GM23338 (cell line): ENCODE measurements at regions not wholly inside any gene's neighbourhood (a gene's known extent, or its start where the extent isn't known, plus 50 kb on each side); places are given as distances from the start of the nearest gene placed in this dataset.

Experiments used
- ATAC-seq: fragments of 200-7000 bp; cut with Tn5 transposase; 3 replicates; pipeline ENCODE4 v1.9.1; 2020
- DNase-seq: peaks from one replicate; pipeline ENCODE4 v3.0.0-alpha.2; 2015; ENCODE audit warnings: low spot score
- H2AFZ ChIP-seq: fragments of 200-600 bp; sonication (generic); 2 replicates; pipeline ENCODE4 v1.8.0; 2016; ENCODE audit warnings: antibody characterized with exemption, mild to moderate bottlenecking, moderate library complexity
- H3F3A ChIP-seq: fragments of 200-600 bp; sonication (generic); replicated peaks from 2 replicates; pipeline ENCODE4 v1.8.0; 2017; ENCODE audit warnings: antibody characterized with exemption, mixed run types, low read depth
- H3K27ac ChIP-seq: fragments of 200-600 bp; sonication (generic); 2 replicates; pipeline ENCODE4 v1.6.1; 2016; ENCODE audit warnings: low read depth
- H3K27me3 ChIP-seq: fragments of 200-600 bp; sonication (generic); 2 replicates; pipeline ENCODE4 v1.8.0; 2016; ENCODE audit warnings: mild to moderate bottlenecking, mixed run types, moderate library complexity; ENCODE audit not compliant: insufficient read depth
- H3K36me3 ChIP-seq: fragments of 200-600 bp; sonication (generic); 2 replicates; pipeline ENCODE4 v1.8.0; 2016; ENCODE audit warnings: mild to moderate bottlenecking; ENCODE audit not compliant: insufficient read depth
- H3K4me1 ChIP-seq: fragments of 200-600 bp; sonication (generic); 2 replicates; pipeline ENCODE4 v1.8.0; 2016; ENCODE audit warnings: mild to moderate bottlenecking, moderate library complexity; ENCODE audit not compliant: insufficient read depth
- H3K4me2 ChIP-seq: fragments of 200-600 bp; sonication (generic); 2 replicates; pipeline ENCODE4 v1.7.1; 2017; ENCODE audit warnings: mixed run types
- H3K4me3 ChIP-seq: fragments of 200-600 bp; sonication (generic); 2 replicates; pipeline ENCODE4 v1.6.1; 2016; ENCODE audit warnings: mixed run types
- H3K79me2 ChIP-seq: fragments of 200-600 bp; sonication (generic); replicated peaks from 2 replicates; pipeline ENCODE4 v1.8.0; 2017; ENCODE audit warnings: mild to moderate bottlenecking; ENCODE audit not compliant: insufficient read depth
- H3K9me2 ChIP-seq: fragments of 200-600 bp; sonication (generic); 2 replicates; pipeline ENCODE4 v1.8.0; 2017; ENCODE audit not compliant: insufficient read depth
- H4K20me1 ChIP-seq: fragments of 200-600 bp; sonication (generic); replicated peaks from 2 replicates; pipeline ENCODE4 v1.8.0; 2017; ENCODE audit warnings: mild to moderate bottlenecking; ENCODE audit not compliant: insufficient read depth
- H3K27ac Mint-ChIP-seq: 2 replicates; pipeline ENCODE4 v1.8.0; 2020; ENCODE audit warnings: inconsistent platforms, mild to moderate bottlenecking, moderate library complexity, mixed read lengths
- H3K27me3 Mint-ChIP-seq: 3 replicates; pipeline ENCODE4 v1.8.0; 2022; ENCODE audit warnings: low read depth, mild to moderate bottlenecking, moderate library complexity, mixed read lengths, inconsistent platforms; ENCODE audit not compliant: insufficient read depth, poor library complexity
- H3K36me3 Mint-ChIP-seq: 3 replicates; pipeline ENCODE4 v1.8.0; 2021; ENCODE audit warnings: low read depth, mild to moderate bottlenecking, inconsistent platforms, moderate library complexity, mixed read lengths
- H3K4me1 Mint-ChIP-seq: 3 replicates; pipeline ENCODE4 v1.8.0; 2020; ENCODE audit warnings: mild to moderate bottlenecking, inconsistent platforms, mixed read lengths
- H3K4me3 Mint-ChIP-seq: 3 replicates; pipeline ENCODE4 v1.8.0; 2021; ENCODE audit warnings: moderate library complexity, mild to moderate bottlenecking, inconsistent platforms, mixed read lengths
- H3K9me3 Mint-ChIP-seq: 3 replicates; pipeline ENCODE4 v1.8.0; 2020; ENCODE audit warnings: moderate library complexity, mild to moderate bottlenecking, inconsistent platforms, mixed read lengths
- CTCF ChIP-seq, 2 experiments: fragments of 200-600 bp in 1 of 2; sonication (generic) in 1 of 2; conservative IDR thresholded peaks; 2 replicates each; pipeline versions ENCODE4 v1.5.1 to v1.6.1; 2016 to 2017; ENCODE audit warnings: antibody characterized with exemption in 2 of 2, low read depth in 2 of 2, mild to moderate bottlenecking in 2 of 2, moderate library complexity in 1 of 2
- EZH2 ChIP-seq: fragments of 200-600 bp; sonication (generic); IDR thresholded peaks from one replicate; pipeline ENCODE4 v1.8.0; 2017; ENCODE audit warnings: antibody characterized with exemption, mild to moderate bottlenecking, low read depth; ENCODE audit not compliant: unreplicated experiment
- EZH2phosphoT487 ChIP-seq: fragments of 200-600 bp; sonication (generic); IDR thresholded peaks from one replicate; pipeline ENCODE4 v1.8.1; 2018; ENCODE audit warnings: antibody characterized with exemption; ENCODE audit not compliant: unreplicated experiment
- JUNB ChIP-seq: IDR thresholded peaks from one replicate; pipeline ENCODE4 v1.6.1; 2016; ENCODE audit warnings: antibody characterized with exemption; ENCODE audit not compliant: unreplicated experiment
- NANOG ChIP-seq: IDR thresholded peaks from 2 replicates; pipeline ENCODE4 v1.6.1; 2016; ENCODE audit warnings: antibody characterized with exemption, borderline replicate concordance
- POLR2AphosphoS5 ChIP-seq: IDR thresholded peaks from 2 replicates; pipeline ENCODE4 v1.6.1; 2016; ENCODE audit warnings: antibody characterized with exemption, low read depth
- STAT1 ChIP-seq: IDR thresholded peaks from one replicate; pipeline ENCODE4 v1.6.1; 2016; ENCODE audit warnings: antibody characterized with exemption; ENCODE audit not compliant: unreplicated experiment
- ZNF114 ChIP-seq: fragments of 250-450 bp; sonication (Bioruptor Pico); IDR thresholded peaks from 2 replicates; pipeline ENCODE4 v1.5.0; 2020; ENCODE audit warnings: mild to moderate bottlenecking, moderate library complexity
- ZNF331 ChIP-seq: fragments of 250-450 bp; sonication (Bioruptor Pico); IDR thresholded peaks from 2 replicates; pipeline ENCODE4 v1.5.0; 2020; ENCODE audit warnings: low read depth, mild to moderate bottlenecking, moderate library complexity
- ZNF462 ChIP-seq: fragments of 250-450 bp; sonication (Bioruptor Pico); IDR thresholded peaks from 2 replicates; pipeline ENCODE4 v1.5.0; 2020; ENCODE audit warnings: mild to moderate bottlenecking, moderate library complexity
- TF ChIP-seq, protein P1 (sequence below): IDR thresholded peaks from 2 replicates; pipeline ENCODE4 v1.6.1; 2016; ENCODE audit warnings: antibody characterized with exemption
- TF ChIP-seq, protein P2 (sequence below): IDR thresholded peaks from one replicate; pipeline ENCODE4 v1.6.1; 2018; ENCODE audit warnings: antibody characterized with exemption; ENCODE audit not compliant: unreplicated experiment

- TF ChIP-seq, protein P1, sequence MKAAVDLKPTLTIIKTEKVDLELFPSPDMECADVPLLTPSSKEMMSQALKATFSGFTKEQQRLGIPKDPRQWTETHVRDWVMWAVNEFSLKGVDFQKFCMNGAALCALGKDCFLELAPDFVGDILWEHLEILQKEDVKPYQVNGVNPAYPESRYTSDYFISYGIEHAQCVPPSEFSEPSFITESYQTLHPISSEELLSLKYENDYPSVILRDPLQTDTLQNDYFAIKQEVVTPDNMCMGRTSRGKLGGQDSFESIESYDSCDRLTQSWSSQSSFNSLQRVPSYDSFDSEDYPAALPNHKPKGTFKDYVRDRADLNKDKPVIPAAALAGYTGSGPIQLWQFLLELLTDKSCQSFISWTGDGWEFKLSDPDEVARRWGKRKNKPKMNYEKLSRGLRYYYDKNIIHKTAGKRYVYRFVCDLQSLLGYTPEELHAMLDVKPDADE: no peak
- no peak for TF ChIP-seq JUNB
- TF ChIP-seq ZNF331: no peak
- no peak for TF ChIP-seq STAT1
- no peak for TF ChIP-seq EZH2
Observed at GRCh38 chr18:60153376-60153775, 219.2 kb downstream of the MC4R start (continued).

GRCh38 chr18:60149316-60149715, 223.3 kb downstream of the MC4R start:
- Histone ChIP-seq H3K4me3 (no peak overlapping the region), H3K27me3 (no peaks in the 10 kb centered on the region), H3K4me1 (no peaks in the 10 kb centered on the region), H3K36me3 (no peaks in the 10 kb centered on the region), H3K79me2 (no peaks in the 10 kb centered on the region), H3K4me2 (no peak overlapping the region), H2AFZ (no peak overlapping the region), H3K9me2 (no peaks in the 10 kb centered on the region), H4K20me1 (no peaks in the 10 kb centered on the region; the same call in 1 of the 2 replicates), H3F3A (no peaks in the 10 kb centered on the region), H3K27ac (no peak overlapping the region)
- ATAC-seq: no peak
- Mint-ChIP-seq H3K27me3 (no peaks in the 10 kb centered on the region), H3K4me1 (no peaks in the 10 kb centered on the region; the same call in 1 of the 3 replicates), H3K36me3 (no peaks in the 10 kb centered on the region), H3K27ac (no peak overlapping the region), H3K9me3 (no peaks in the 10 kb centered on the region), H3K4me3 (no peak overlapping the region)
- DNase-seq: no peak
- no peak for TF ChIP-seq ZNF114
- no peak for TF ChIP-seq EZH2phosphoT487
- TF ChIP-seq EZH2: no peak
- no peak for TF ChIP-seq ZNF462 (CRISPR knock-in tag)
- TF ChIP-seq ZNF331: no peak
- no peak for TF ChIP-seq JUNB
- no peak for TF ChIP-seq NANOG
- no peak for TF ChIP-seq STAT1
- TF ChIP-seq, protein P2, sequence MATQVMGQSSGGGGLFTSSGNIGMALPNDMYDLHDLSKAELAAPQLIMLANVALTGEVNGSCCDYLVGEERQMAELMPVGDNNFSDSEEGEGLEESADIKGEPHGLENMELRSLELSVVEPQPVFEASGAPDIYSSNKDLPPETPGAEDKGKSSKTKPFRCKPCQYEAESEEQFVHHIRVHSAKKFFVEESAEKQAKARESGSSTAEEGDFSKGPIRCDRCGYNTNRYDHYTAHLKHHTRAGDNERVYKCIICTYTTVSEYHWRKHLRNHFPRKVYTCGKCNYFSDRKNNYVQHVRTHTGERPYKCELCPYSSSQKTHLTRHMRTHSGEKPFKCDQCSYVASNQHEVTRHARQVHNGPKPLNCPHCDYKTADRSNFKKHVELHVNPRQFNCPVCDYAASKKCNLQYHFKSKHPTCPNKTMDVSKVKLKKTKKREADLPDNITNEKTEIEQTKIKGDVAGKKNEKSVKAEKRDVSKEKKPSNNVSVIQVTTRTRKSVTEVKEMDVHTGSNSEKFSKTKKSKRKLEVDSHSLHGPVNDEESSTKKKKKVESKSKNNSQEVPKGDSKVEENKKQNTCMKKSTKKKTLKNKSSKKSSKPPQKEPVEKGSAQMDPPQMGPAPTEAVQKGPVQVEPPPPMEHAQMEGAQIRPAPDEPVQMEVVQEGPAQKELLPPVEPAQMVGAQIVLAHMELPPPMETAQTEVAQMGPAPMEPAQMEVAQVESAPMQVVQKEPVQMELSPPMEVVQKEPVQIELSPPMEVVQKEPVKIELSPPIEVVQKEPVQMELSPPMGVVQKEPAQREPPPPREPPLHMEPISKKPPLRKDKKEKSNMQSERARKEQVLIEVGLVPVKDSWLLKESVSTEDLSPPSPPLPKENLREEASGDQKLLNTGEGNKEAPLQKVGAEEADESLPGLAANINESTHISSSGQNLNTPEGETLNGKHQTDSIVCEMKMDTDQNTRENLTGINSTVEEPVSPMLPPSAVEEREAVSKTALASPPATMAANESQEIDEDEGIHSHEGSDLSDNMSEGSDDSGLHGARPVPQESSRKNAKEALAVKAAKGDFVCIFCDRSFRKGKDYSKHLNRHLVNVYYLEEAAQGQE: no peak
- no peak for TF ChIP-seq CTCF (conservative IDR thresholded peaks at IDR 0.05; ENCODE audit: low read depth in 2 of 2)
- no peak for TF ChIP-seq POLR2AphosphoS5
- TF ChIP-seq, protein P1: no peak
